ENCODE measurements at regions not wholly inside any gene's neighbourhood (a gene's known extent, or its start where the extent isn't known, plus 50 kb on each side); places are given as distances from the start of the nearest gene placed in this dataset.

- intact Hi-C loops (cut with DNase I; ENCODE audit: low total_unique reads) = no loop called here
- WGBS, 5 donors = 32 to 64% (median 51%) methylated on average over 4 of the region's 4 CpGs
- TF ChIP-seq EP300 (IDR thresholded peaks at IDR 0.05) (no peak), POLR2AphosphoS5 (IDR thresholded peaks at IDR 0.05) (no peak), CTCF (IDR thresholded peaks at IDR 0.05) (no peak), POLR2A (IDR thresholded peaks at IDR 0.05) (no peak)
- Histone ChIP-seq H3K27me3 (peaks cover 0 to 31% (median 0%) of the 10 kb centered on the region in 3 donors), H3K27ac (no peak overlapping the region), H3K4me3 (no peak overlapping the region), H3K36me3 (no peaks in the 10 kb centered on the region), H3K9me3 (no peaks in the 10 kb centered on the region), H3K4me1 (no peaks in the 10 kb centered on the region)
- no peak for DNase-seq
Measured at GRCh38 chr14:76551906-76552305, 176.0 kb downstream of the ESRRB start.

- intact Hi-C loops (cut with DNase I; ENCODE audit: low total_unique reads) = no loop called here
- H3K4me1 ChIP-seq = no peaks in the 10 kb centered on the region
- H3K27me3 ChIP-seq = no peaks in the 10 kb centered on the region
- WGBS, 5 donors = 83 to 88% (median 85%) methylated on average over 18 of the region's 18 CpGs
- no peak for TF ChIP-seq POLR2AphosphoS5 (IDR thresholded peaks at IDR 0.05)
- H3K9me3 ChIP-seq = peaks cover 0 to 13% (median 1%) of the 10 kb centered on the region in 4 donors
- H3K36me3 ChIP-seq = no peaks in the 10 kb centered on the region
- no peak overlapping the region for H3K27ac ChIP-seq
- no peak for DNase-seq
- H3K4me3 ChIP-seq = no peak overlapping the region
Measured at GRCh38 chr14:76564471-76565422, 188.8 kb downstream of the ESRRB start.

GRCh38 chr14:76566439-76566838, 190.5 kb downstream of the ESRRB start:
- H3K36me3 ChIP-seq = no peaks in the 10 kb centered on the region
- peaks cover 0 to 15% (median 3%) of the 10 kb centered on the region in 4 donors for H3K9me3 ChIP-seq
- no peak for DNase-seq
- H3K27me3 ChIP-seq = no peaks in the 10 kb centered on the region
- 74 to 91% (median 78%) methylated on average over 4 of the region's 4 CpGs for WGBS, 5 donors
- no peak overlapping the region for H3K4me3 ChIP-seq
- no peaks in the 10 kb centered on the region for H3K4me1 ChIP-seq
- TF ChIP-seq POLR2AphosphoS5 (IDR thresholded peaks at IDR 0.05) (no peak), POLR2A (IDR thresholded peaks at IDR 0.05) (no peak), CTCF (IDR thresholded peaks at IDR 0.05) (no peak), EP300 (IDR thresholded peaks at IDR 0.05) (no peak)
- H3K27ac ChIP-seq = no peak overlapping the region
- intact Hi-C loops (cut with DNase I; ENCODE audit: low total_unique reads) = no loop called here

- 34 to 45% (median 35%) methylated on average over 22 of the region's 22 CpGs for WGBS, 5 donors
- Histone ChIP-seq H3K27me3 (peaks cover 0 to 36% (median 0%) of the 10 kb centered on the region in 3 donors), H3K36me3 (no peaks in the 10 kb centered on the region), H3K27ac (no peak overlapping the region), H3K9me3 (peaks cover 0 to 5% (median 2%) of the 10 kb centered on the region in 4 donors), H3K4me3 (no peak overlapping the region), H3K4me1 (peaks cover 0 to 4% (median 0%) of the 10 kb centered on the region in 4 donors)
- TF ChIP-seq POLR2AphosphoS5 (IDR thresholded peaks at IDR 0.05) (no peak), CTCF (IDR thresholded peaks at IDR 0.05) (no peak), EP300 (IDR thresholded peaks at IDR 0.05) (no peak), POLR2A (IDR thresholded peaks at IDR 0.05) (no peak)
- DNase-seq = peak in 1 of 2 donors; percentile 46
- intact Hi-C loops (cut with DNase I; ENCODE audit: low total_unique reads) = no loop called here
Measured at GRCh38 chr14:76574416-76575095, 186.7 kb upstream of the VASH1 start.
